PC-9 (cell line): ENCODE measurements at regions not wholly inside any gene's neighbourhood (a gene's known extent, or its start where the extent isn't known, plus 50 kb on each side); places are given as distances from the start of the nearest gene placed in this dataset.
"Not testable (repeated sequence)": the region's sequence is repeated elsewhere in the genome, so short reads cannot be mapped to it uniquely, and the experiment has no call there.

Experiments
- EZH2 ChIP-seq: fragments of 200-600 bp; sonication (generic); IDR thresholded peaks from 2 replicates; pipeline ENCODE4 v1.8.0; 2017; ENCODE audit warnings: antibody characterized with exemption, low read depth
- TF ChIP-seq, protein P1 (sequence below): fragments of 200-600 bp; sonication (generic); conservative IDR thresholded peaks from 2 replicates; pipeline ENCODE4 v1.6.1; 2017; ENCODE audit warnings: mixed run types, antibody characterized with exemption, mild to moderate bottlenecking, moderate library complexity

DNA sequence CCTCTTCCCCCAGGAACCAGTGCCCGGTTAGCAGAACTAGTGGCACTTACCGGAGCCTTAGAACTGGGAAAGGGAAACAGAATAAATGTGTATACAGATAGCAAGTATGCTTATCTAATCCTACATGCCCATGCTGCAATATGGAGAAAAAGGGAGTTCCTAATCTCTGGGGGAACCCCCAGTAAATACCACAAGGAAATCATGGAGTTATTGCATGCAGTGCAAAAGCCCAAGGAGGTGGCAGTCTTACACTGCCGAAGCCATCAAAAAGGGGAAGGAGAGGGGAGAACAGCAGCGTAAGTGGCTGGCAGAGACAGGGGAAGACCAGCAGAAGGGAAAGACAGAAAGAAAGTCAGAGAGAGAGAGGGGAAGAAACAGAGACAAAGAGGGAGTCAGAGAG is 556.7 kb upstream of the SPRY2 start:
- TF ChIP-seq, protein P1, sequence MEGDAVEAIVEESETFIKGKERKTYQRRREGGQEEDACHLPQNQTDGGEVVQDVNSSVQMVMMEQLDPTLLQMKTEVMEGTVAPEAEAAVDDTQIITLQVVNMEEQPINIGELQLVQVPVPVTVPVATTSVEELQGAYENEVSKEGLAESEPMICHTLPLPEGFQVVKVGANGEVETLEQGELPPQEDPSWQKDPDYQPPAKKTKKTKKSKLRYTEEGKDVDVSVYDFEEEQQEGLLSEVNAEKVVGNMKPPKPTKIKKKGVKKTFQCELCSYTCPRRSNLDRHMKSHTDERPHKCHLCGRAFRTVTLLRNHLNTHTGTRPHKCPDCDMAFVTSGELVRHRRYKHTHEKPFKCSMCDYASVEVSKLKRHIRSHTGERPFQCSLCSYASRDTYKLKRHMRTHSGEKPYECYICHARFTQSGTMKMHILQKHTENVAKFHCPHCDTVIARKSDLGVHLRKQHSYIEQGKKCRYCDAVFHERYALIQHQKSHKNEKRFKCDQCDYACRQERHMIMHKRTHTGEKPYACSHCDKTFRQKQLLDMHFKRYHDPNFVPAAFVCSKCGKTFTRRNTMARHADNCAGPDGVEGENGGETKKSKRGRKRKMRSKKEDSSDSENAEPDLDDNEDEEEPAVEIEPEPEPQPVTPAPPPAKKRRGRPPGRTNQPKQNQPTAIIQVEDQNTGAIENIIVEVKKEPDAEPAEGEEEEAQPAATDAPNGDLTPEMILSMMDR: not testable (repeated sequence)
- TF ChIP-seq EZH2: not testable (repeated sequence)
